CD4-positive, alpha-beta T cell treated with Interleukin-10 for 1 hour (primary cell): ENCODE measurements at regions not wholly inside any gene's neighbourhood (a gene's known extent, or its start where the extent isn't known, plus 50 kb on each side); places are given as distances from the start of the nearest gene placed in this dataset.

Experiments used
- DNase-seq: peaks from one replicate; pipeline ENCODE4 v3.0.0-alpha.2; 2020

- no peak for DNase-seq
These were observed 131.6 kb upstream of the FRMD6 start for GRCh38 chr14:51520087-51520486.

GRCh38 chr14:51521764-51522163 is 129.9 kb upstream of the FRMD6 start:
- no peak for DNase-seq

- no peak for DNase-seq
These were observed 128.5 kb upstream of the FRMD6 start for GRCh38 chr14:51523243-51523642.

- no peak for DNase-seq
These were observed 126.0 kb upstream of the FRMD6 start for GRCh38 chr14:51525739-51526138.

GRCh38 chr14:51527073-51527472 is 124.6 kb upstream of the FRMD6 start:
- DNase-seq: no peak

- DNase-seq: no peak
These were observed 122.0 kb upstream of the FRMD6 start for GRCh38 chr14:51529736-51530135.

- DNase-seq: no peak
These were observed 118.5 kb upstream of the FRMD6 start for GRCh38 chr14:51533160-51533559.

GRCh38 chr14:51533872-51534553 is 117.7 kb upstream of the FRMD6 start:
- DNase-seq: no peak

GRCh38 chr14:51534610-51535011 is 117.1 kb upstream of the FRMD6 start:
- DNase-seq: no peak

GRCh38 chr14:51535443-51536044 is 116.2 kb upstream of the FRMD6 start:
- no peak for DNase-seq

GRCh38 chr14:51538973-51539372 is 112.7 kb upstream of the FRMD6 start:
- no peak for DNase-seq

GRCh38 chr14:51539571-51540037 is 112.1 kb upstream of the FRMD6 start:
- DNase-seq: no peak

- DNase-seq: no peak
These were observed 111.3 kb upstream of the FRMD6 start for GRCh38 chr14:51540364-51540763.

- no peak for DNase-seq
These were observed 107.2 kb upstream of the FRMD6 start for GRCh38 chr14:51544471-51544870.

GRCh38 chr14:51544901-51545300 is 106.8 kb upstream of the FRMD6 start:
- no peak for DNase-seq

- no peak for DNase-seq
These were observed 106.3 kb upstream of the FRMD6 start for GRCh38 chr14:51545396-51545795.

- DNase-seq: no peak
These were observed 105.6 kb upstream of the FRMD6 start for GRCh38 chr14:51546099-51546498.

- DNase-seq: no peak
These were observed 105.0 kb upstream of the FRMD6 start for GRCh38 chr14:51546603-51547258.

- no peak for DNase-seq
These were observed 104.5 kb upstream of the FRMD6 start for GRCh38 chr14:51547260-51547659.

GRCh38 chr14:51547701-51548100 is 104.0 kb upstream of the FRMD6 start:
- no peak for DNase-seq

GRCh38 chr14:51548187-51548586 is 103.5 kb upstream of the FRMD6 start:
- no peak for DNase-seq

- no peak for DNase-seq
These were observed 101.1 kb upstream of the FRMD6 start for GRCh38 chr14:51550636-51551035.

- no peak for DNase-seq
These were observed 99.4 kb upstream of the FRMD6 start for GRCh38 chr14:51552275-51552674.

- DNase-seq: no peak
These were observed 98.8 kb upstream of the FRMD6 start for GRCh38 chr14:51552768-51553404.
